ENCODE measurements at regions not wholly inside any gene's neighbourhood (a gene's known extent, or its start where the extent isn't known, plus 50 kb on each side); places are given as distances from the start of the nearest gene placed in this dataset.
"Not testable (repeated sequence)": the region's sequence is repeated elsewhere in the genome, so short reads cannot be mapped to it uniquely, and the experiment has no call there.

DNA sequence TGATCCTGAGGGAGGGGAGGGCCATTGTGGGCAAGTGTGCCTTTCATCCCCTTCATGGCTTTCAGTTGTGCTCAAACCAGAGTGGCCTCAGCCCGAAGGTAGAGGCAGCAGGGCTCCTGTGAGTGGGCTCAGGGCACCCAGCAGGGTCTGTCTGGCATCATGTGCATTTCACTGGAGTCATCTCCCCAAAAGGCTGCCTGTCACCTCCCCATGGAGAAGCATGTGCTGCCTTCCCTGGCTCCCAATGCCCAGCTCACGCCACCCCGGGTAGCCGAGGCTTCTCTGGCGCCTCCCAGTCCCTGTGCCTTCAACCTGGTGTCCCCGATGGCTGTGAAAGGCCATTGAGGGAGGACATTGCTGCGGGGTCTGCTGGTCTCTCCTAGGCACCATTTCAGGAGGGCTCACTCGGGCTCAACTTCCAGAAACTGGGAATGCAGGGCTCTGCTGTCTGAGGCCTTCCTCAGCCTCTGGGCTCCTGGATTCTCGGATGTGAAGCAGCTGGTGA lies 213.9 kb downstream of the BANP start:
- DNase-seq = not testable (repeated sequence)

DNA sequence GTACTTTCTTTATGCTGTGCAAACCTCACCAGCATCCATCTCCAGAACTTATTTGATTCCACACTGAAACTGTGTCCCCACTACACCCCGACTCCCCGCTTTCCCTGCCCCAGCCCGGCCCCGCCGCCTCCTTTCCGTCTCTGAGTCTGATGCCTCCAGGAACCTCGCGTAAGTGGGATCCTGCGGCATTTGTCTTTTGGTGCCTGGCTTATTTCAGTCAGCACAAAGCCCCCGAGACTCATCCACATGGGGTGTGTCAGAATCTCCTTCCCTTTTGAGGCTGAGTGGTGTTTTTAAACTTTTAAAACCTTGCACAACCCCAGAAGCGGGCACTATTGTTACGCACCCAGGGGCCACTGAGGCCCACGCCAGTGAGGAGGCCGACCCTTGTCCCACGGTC lies 214.4 kb downstream of the BANP start:
- not testable (repeated sequence) for DNase-seq

GRCh38 chr16:88166209-88166773 lies 215.1 kb downstream of the BANP start:
- DNase-seq = not testable (repeated sequence)

GRCh38 chr16:88167798-88168556 lies 214.8 kb upstream of the ZNF469 start:
- not testable (repeated sequence) for DNase-seq

DNA sequence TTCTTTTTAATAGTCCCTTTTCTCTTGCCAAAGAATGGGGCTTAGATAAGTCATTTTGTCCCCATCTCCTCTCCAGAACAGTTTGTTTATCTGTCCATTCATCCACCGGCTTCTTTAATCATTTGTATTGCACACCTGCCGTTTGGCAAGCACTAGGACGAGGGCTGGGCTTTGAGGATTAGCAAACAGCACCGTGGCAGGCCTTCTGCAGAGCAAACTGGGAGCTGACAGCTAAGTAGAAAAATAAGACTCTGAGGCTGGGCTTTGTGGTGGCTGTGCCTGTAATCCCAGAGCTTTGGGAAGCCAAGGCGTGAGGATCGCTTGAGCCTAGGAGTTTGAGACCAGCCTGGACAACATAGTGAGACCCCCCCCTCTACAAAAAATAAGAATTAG lies 214.2 kb upstream of the ZNF469 start:
- DNase-seq = not testable (repeated sequence)

DNA sequence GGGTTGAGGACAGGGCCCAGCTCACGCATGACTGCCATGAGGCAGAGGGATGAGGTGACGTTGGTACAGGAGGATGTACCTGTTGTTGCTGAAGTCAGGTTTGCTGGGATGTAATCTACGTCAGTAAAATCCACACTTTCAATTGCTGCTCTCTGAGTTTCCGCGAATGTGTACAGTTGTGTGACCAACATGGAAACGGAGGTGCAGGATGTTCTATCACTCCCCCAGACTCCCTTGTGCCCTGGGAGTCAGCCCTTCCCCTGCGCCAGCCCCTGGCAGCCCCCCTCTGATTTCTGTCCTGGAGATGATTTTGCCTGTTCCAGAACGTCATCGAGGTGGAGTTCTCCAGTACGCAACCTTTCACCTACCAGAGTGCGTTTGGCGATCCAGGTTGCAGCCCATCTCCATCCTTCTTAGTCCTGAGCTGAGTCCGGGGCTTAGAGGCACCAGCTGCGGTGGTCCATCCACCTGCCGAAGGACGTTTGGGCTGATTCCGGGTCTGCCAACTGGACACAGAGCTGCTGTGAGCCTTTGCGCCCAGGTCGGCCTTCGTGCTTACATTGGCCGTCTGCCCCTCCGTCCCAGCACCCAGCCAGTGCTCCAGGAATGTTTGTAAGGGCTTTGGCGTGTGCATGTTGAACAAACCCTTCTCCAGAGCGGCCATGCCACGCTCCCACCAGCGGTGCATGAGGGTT lies 213.5 kb upstream of the ZNF469 start:
- not testable (repeated sequence) for DNase-seq

DNA sequence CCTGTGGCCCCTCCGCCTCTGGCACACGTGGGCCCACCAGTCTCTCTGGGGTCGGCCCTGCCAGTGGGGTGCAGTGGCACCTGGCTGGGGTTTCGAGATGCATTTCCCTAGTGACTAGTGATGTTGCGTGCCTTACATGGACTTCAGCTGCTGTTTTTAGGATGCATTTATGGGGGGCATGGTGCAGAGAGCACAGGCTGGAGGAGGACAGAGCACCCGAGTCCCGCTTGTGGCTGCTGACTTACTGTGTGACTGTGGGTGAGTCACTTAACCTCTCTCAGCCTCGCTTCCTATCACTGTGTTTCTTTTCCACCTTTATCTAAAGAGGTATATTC lies 213.0 kb upstream of the ZNF469 start:
- not testable (repeated sequence) for DNase-seq

DNA sequence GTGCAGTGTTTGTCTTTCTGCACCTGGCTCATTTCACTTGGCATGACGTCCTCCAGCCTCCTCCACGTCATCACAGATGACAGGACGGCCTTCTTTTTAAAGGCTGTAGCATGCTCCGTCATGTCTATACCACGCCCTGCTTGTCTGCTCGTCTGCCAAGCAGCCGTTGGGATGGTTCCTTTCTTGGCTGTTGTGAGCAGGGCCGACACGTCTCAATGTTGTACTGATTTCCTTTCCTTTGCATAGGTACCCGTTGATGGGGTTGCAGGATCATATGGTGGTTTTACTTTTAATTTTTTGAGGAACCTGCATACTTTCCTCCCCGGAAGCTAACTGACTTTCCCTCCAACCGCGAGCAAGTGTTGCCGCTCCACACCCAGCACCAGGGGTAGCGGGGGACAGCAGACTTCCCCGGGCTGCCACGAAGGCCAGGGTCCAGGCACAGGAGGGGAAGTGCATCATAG lies 212.2 kb upstream of the ZNF469 start:
- DNase-seq = no peak

DNA sequence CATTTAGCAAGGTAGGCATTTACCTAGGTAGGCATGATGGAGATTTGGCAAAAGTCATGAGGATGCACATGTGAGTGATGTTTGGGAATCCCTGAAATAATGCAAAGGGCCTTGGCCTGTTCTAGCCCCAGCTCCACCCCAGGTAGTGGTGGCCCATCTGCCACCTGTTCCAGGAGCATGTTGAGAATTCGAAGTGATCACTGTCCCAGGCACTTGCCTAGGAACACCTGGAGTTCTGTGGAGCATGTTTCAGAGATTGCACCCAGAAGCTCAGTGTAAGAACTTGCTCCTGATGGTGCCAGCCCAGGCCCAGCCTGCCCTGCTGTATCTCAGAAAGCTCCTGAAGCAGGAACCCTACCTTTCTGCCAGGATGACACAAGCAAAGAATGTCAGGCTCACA lies 211.6 kb upstream of the ZNF469 start:
- not testable (repeated sequence) for DNase-seq

- DNase-seq = not testable (repeated sequence)
Measured at GRCh38 chr16:88176184-88176583, 206.6 kb upstream of the ZNF469 start.

GRCh38 chr16:88176591-88177180 lies 206.1 kb upstream of the ZNF469 start:
- not testable (repeated sequence) for DNase-seq

DNA sequence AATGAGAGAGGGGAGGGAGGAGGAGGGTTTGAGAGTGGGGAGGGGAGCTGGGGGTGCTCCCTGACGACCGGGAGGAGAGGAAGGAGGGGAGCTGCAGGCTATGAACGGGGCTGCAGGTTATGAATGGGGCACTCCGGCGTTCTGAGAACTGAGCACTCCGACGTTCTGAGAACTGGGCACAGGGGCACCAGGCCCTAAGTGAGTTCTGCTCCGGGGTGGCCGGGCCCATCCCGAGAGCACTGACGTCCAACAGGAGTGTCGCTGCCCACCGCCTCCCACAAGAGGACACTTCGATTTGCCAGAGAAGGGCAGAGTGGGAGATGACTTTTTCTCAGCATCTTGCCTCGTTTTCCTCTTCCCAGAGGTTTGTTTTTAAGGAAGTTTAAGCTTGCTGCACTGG lies 204.5 kb upstream of the ZNF469 start:
- not testable (repeated sequence) for DNase-seq

DNA sequence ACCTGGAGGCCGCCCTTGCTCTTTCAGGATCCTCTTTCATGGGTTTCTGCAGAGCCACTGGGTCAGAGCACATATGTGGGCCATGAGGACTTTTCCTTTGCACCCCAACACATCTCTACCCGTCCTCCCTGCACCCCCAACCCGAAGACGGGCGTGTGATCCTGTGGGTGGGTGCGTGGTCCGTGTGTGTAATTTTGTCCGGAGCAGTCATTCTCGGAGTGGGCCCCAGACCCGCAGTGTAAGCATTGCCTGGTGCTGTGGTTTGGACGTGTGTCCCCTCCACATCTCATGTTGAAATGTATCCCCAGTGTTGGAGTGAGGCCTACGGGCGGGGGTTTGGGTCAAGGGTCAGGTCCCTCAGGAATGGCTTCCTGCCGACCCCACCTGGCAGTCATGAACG lies 203.9 kb upstream of the ZNF469 start:
- DNase-seq = not testable (repeated sequence)

DNA sequence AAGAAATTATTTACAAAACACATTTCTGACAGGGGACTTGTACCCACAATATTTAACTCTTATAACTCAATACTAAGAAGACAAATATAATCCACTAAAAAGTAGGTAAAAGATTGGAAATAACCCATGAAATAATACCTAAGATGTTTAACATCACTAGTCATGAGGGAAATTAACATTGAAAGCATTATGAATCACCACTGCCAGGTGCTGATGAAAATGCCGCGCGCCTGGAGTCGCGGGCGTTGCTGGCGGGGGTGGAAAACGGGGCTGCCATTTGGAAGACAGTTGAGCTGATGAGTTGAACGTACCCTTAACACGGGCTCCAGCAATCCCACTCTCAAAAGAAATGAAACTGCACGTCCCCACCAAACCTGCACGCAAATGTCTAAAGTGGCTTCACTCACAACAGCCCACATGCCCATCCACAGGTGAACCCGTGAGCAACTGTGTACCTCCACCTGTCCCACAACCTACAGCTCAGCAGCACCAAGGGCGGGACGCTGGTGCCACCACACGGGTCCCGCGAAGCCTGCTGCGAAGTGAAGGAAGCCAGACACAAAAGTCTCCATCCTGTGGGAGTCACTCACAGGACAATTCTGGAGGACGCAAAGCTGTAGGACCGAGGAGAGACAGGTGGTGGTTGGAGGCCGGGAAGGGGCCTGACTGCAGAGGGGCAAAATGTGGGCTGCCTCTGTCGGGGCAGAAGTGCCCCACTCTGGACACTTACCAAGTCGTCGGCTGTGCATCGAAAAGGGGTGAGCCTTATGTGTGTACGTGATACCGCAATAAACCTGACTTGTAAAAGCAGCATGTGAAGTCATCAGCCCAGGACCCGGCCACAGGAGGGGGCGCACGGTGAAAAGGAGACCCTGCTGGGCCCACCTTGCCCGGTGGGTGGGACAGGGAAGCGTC lies 199.5 kb upstream of the ZNF469 start:
- DNase-seq = not testable (repeated sequence)

DNA sequence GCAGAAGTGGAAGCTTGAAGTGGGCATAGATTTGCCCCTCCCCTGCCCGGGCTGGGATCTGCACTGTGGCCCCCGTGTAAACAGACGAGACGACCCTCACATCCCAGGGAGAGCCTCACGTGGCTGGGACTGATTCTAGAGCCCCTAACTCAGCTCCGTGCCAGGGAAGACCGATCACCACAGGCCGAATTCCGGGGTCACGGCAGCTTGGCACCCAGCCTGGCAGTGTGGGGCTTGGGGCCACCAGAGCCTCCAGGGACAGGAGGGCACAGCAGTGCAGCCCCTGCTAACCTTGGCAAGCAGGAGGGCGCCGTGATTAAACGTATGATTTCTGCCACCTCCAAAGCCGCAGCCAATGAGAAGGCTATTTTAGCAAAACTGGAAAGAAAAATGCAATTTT lies 198.7 kb upstream of the ZNF469 start:
- DNase-seq = not testable (repeated sequence)

GRCh38 chr16:88184566-88185355 lies 198.0 kb upstream of the ZNF469 start:
- not testable (repeated sequence) for DNase-seq

GRCh38 chr16:88185406-88185805 lies 197.4 kb upstream of the ZNF469 start:
- not testable (repeated sequence) for DNase-seq

DNA sequence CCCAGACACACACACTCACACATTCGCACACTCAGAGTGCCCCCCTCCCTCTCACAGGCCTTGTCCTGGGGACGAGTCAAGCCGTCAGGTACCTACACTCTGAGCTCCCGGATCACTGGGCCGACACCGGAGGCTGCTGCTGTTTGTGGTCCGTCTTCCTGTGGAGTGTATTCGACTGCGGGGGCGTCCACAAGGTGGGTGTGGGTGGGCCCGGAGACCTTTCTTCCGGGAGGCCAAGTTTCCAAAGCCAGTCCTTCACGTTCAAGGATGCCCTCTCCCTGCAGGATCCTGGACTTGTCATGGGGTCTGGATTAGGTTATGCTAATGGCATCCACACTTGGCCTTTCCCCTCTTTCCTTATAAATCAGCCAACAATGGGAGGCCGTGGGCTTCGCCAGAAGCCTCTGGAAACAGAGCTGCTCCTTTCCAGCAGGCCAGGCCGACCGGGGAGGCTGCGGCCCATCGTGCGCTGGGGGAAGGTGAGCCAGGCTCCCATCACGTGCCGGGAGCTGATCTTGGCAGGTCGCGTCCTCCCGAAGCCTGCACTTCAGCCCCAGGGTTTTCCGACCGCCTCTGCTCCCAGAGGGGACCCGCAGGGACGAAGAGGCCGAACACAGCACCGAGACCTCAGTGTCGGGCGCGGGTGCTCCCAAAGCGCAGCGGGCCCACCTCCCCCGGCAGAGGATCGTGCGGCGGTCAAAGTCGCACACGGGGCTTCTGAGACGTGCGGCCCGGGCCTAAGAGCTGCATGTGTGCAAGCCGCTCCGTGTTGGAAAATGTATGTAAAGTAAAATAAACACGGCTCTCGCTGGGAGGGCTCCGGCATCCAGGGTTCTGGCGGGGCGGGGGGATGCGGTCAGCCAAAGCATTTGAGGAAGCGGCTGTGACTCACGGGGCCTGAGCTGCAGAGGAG lies 196.5 kb upstream of the ZNF469 start:
- DNase-seq = not testable (repeated sequence)

DNA sequence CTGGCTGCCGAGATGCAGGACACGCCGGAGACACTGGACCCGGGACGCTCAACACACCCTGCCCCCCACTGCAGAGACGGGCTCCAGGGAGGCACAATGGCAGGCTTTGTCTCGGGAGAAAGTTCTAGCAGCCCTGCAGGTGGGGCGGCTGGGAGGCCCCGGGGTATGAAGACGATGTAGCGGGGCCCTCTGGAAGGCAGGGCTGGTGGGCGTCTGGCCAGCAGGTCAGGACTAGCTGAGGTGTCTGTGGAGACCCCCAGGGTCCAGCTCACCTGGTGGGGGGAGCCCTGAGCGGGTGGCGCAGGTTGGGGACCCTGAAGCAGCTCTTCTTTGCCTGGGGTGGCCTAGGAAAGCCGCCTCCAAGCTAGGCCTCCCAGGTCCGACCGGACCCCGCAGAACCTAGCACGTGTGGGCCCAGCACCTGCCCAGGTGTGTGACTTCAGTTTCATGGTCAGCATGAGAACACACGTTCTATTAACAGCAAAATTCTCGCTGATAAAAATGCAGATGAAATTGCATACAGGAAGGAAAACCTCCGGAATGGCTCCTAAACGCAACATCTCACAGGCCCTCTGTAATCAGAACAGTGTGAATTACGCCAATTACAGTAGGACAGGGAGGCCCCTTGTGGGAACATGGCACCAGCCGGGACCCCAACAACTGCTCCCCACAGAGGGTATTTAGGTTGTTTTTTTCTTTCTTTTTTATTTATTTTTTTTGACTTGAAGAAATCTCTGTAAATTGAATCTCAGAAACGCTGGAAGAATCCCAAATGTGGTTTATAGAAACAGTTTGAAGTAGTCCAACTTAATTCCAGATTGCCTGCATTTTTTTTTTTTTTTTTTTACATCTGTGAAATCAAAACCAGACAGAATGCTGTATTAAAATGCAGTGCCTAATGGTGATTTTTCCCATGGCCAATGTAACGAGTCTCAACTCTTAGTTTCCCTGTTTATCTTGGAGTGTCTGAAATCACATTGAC lies 195.6 kb upstream of the ZNF469 start:
- DNase-seq = not testable (repeated sequence)

Data from activated T-cell treated with anti-CD3 and anti-CD28 coated beads, Interleukin-2, amount 50 U/mL, for 1 hour (primary cell).